T47D (cell line): ENCODE measurements at regions not wholly inside any gene's neighbourhood (a gene's known extent, or its start where the extent isn't known, plus 50 kb on each side); places are given as distances from the start of the nearest gene placed in this dataset.
"Not testable (repeated sequence)": the region's sequence is repeated elsewhere in the genome, so short reads cannot be mapped to it uniquely, and the experiment has no call there.

Experiments used
- DNase-seq, 2 experiments: peaks; one replicate each; pipeline versions ENCODE4 v3.0.0 to v3.0.0-alpha.2; 2011 to 2012; ENCODE audit warnings: low read depth in 1 of 2, low spot score in 1 of 2
- JUND ChIP-seq: IDR thresholded peaks from 2 replicates; pipeline ENCODE4 v1.6.1; 2012; ENCODE audit warnings: low read depth
- in situ Hi-C: cut with HindIII; loops from 2 replicates; pipeline ENCODE4 v1.10.0; 2016; ENCODE audit warnings: low sequenced_read_pairs, low pct_unique_long_range_greater_than_20kb

- no peak for DNase-seq
- TF ChIP-seq JUND, result no peak
- in situ Hi-C loops, result no loop called here
These were observed 56.2 kb upstream of the ANXA1 start for GRCh38 chr9:73095425-73095824.

DNA sequence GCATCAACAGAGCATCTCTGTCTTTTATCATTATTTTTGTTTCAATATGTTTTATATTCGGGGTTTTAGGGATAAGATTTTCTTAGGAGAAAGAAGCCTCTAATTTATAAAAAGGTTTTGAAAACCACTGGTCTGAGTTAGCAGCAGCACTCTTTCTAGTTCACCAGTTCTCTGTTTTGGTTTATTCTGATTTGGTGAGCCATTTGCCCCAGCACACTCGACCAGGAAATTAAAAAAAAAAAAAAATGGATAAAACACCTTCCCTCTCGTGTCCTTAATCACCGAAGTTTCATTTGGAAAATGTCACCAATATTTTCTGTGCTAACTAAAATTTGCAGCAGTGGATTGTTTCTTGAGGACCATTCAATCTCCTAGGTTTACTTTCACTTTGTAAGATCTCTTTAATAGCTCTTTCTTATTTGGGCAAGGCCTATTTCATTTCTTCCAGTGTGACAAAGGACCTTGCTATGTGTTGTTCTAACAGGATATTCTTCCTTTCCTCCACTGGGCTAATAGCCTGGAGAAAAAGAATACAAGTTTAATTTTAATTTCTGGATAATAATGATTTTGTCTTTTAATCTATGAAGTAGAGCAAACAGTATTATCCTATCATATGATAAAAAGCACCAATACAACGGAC is 57.8 kb upstream of the ANXA1 start:
- in situ Hi-C loops, result no loop called here
- no peak for TF ChIP-seq JUND
- DNase-seq, result no peak

DNA sequence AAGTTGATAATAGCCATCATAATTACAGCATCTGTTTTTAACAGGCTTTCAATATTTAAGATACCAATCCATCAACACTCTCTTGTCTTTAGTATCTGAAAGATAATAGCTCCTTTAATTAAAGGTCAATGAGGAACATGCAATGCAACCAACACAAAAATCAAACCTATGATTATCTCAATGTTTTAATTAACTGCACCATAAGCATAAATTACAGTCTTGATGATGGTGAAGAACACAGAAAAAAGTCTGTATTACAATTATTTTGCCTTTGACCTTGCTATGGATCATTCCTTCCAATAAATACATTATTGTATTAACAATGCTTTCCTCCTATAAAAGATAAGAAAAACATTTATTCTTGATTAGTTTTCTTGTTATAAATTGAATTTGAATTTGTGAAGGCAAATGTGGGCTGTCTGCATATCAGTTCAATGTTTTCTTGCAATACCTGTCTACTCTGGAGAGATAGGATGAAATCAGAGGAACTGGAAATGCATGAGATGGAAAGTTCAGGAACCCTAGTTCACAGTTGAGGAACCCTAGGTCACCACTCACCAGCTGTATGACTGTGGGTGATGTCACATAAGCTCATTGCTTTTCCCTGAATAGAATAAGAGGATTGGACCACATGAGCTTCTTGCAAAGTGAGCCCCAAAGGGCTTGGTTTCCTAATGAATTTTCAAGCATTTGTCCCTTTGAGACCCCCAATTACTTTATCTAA is 58.5 kb upstream of the ANXA1 start:
- DNase-seq, result no peak
- no peak for TF ChIP-seq JUND
- in situ Hi-C loops, result no loop called here

DNA sequence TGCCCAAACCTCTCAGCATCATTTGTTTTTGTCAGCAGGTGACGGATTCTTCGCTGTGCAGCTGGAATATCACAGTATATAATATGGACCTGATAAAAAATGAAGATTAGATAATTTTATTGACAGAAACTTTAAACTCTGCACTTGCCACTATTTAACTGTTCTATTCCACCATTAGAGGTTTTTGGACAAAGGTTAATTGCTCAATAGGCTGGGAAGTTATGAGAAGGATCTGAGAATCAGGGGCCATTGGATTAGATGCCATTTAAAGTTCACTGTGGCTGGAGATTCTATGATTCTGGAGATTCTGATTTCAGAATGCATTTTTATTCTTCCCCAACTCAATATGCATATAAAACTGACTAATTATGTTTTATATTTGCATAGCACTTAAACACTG is 59.8 kb upstream of the ANXA1 start:
- TF ChIP-seq JUND, result no peak
- in situ Hi-C loops, result no loop called here
- DNase-seq, result no peak

GRCh38 chr9:73090214-73090613 is 61.5 kb upstream of the ANXA1 start:
- TF ChIP-seq JUND, result no peak
- in situ Hi-C loops, result no loop called here
- no peak for DNase-seq

DNA sequence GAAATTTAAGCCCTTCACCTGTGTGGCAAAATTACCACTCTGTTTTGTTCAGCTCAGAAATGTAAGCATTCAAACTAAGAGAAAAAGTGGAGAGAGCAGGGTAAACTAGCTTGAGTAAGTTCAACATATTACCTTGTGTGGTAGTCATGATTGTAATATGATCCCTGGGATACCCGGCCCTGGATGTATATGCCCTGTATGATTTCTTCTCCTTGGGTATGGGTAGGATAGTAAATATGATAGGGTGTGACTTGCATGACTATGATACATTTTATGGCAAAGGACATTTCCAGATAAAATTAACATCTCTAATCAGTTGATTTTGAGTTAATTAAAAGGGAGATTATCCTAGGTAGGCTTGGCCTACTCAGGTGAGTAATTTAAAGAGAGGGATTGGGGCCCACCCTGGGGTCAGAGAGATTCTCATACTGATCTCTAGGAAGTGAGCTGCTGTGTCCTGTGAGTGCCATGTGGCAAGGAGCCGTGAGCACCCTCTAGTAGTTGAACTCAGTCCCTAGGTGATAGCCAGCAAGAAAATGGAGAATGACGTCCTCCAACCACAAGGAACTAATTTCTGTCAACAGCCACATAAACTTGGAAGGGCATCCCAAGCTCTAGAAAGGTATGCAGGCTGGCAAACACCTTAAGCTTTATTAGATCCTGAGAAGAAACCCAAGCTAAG is 62.2 kb upstream of the ANXA1 start:
- in situ Hi-C loops, result no loop called here
- no peak for TF ChIP-seq JUND
- DNase-seq, result no peak

DNA sequence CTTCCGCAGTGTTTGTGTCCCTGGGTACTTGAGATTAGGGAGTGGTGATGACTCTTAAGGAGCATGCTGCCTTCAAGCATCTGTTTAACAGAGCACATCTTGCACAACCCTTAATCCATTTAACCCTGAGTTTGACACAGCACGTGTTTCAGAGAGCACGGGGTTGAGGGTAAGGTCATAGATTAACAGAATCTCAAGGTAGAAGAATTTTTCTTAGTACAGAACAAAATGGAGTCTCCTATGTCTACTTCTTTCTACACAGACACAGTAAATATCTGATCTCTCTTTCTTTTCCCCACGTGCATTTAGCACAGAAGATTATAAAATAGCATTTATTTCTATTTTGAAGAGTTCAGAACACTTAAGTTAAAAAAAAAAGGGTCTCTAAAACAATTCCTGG is 63.8 kb upstream of the ANXA1 start:
- in situ Hi-C loops, DNase-seq: not testable (repeated sequence)

GRCh38 chr9:73083519-73083918 is 68.1 kb upstream of the ANXA1 start:
- in situ Hi-C loops, result no loop called here
- no peak for DNase-seq
- no peak for TF ChIP-seq JUND

- DNase-seq, result peak; percentile 4 to 49
- no peak for TF ChIP-seq JUND
- in situ Hi-C loops, result no loop called here
These were observed 69.5 kb upstream of the ANXA1 start for GRCh38 chr9:73081979-73082657.

DNA sequence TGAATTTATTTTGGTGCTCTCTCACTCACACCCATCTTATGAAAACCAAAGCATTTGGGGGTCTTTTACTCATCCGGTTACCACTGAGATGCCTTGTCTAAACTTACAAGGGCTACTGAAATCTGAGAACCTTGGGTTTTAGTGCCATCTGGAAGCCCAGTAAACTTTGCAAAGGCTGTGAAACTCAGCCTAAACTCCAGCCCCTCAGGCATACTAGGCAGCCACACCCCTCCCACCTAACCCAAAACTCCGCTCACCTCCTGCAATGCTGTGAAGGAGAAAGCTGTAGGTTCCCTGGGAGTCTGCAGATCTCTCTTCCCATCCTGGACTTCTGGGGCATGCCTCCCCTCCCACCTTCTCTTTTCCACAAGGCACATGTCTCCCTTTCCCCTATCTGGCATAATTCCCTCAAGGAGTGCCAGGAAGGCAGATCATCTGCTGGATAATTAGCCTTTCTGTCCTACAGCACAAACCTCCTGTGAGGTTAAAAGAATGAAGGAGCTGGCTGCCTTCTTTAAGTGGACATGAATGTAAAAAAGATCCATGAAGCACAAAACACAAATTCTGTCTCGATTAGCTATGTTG is 71.5 kb upstream of the ANXA1 start:
- no peak for DNase-seq
- in situ Hi-C loops, result no loop called here
- no peak for TF ChIP-seq JUND

- TF ChIP-seq JUND, result no peak
- in situ Hi-C loops, result no loop called here
- peak in 1 of 2 experiments; percentile 34 for DNase-seq
These were observed 72.3 kb upstream of the ANXA1 start for GRCh38 chr9:73079326-73079725.

DNA sequence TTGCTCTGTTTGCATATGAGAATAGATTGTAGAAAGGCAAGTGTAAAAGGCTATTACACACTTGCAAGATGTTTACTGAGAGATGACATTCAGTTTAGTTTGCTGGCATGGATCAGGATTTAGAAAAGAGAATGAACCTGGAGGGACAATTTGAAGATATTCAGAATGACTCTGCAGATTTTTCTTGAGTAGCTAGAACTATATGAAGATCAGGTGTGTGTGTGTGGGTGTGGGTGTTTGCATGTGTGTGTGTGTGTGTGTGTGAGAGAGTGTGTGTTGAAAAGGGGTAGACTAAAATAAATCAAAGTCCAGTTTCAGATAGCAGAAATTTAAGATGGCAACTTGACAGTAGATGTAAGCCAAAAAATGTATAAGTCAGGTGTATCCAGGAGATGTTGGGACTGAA is 74.0 kb upstream of the ANXA1 start:
- no peak for DNase-seq
- in situ Hi-C loops, result no loop called here
- no peak for TF ChIP-seq JUND
